ENCODE measurements at regions not wholly inside any gene's neighbourhood (a gene's known extent, or its start where the extent isn't known, plus 50 kb on each side); places are given as distances from the start of the nearest gene placed in this dataset.

DNA sequence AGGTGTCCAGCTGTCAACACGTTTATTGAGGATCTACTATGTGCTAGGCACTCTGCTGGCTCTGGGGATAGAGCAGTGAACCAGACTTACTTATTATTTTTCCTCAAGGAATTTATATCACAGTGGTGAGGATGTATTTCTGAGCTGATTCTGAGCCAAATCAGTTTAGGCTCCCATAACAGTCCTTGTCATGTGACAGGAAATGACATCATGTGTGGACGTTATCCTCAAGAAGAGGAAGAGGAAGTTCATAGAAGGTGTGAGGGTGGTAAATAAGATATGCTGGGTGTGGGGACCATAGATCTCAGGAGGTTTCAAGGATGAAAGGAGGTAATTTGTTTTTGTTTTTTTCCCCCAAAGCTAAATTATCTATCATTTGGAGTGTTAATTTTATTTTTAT lies 873.5 kb upstream of the EEF2KMT start:
- Histone ChIP-seq H2AFZ (ENCODE audit: low read depth, low read length, poor library complexity, severe bottlenecking) (no peak overlapping the region), H3K79me2 (ENCODE audit: insufficient read depth, low read length) (no peaks in the 10 kb centered on the region), H3K36me3 (ENCODE audit: control insufficient read depth in 1 of 2, insufficient read depth in 2 of 2, low read length in 2 of 2) (no peaks in the 10 kb centered on the region), H3K9me3 (ENCODE audit: control insufficient read depth in 1 of 2, insufficient read depth in 1 of 2, low read depth in 1 of 2, low read length in 2 of 2) (peaks cover 12 to 25% of the 10 kb centered on the region in 2 experiments; a peak in 2 of 4 replicates), H3K9ac (ENCODE audit: low read length) (no peak overlapping the region), H4K20me1 (ENCODE audit: insufficient read depth) (no peaks in the 10 kb centered on the region), H3K27me3 (ENCODE audit: insufficient read depth, low read length) (no peaks in the 10 kb centered on the region), H3K4me3 (replicated peaks in 1 of 2; ENCODE audit: low read depth in 1 of 2, low read length in 2 of 2) (no peak overlapping the region), H3K4me1 (ENCODE audit: control insufficient read depth in 1 of 2, insufficient read depth in 2 of 2, low read length in 2 of 2) (no peaks in the 10 kb centered on the region), H3K4me2 (ENCODE audit: low read length) (no peak overlapping the region), H3K27ac (ENCODE audit: low read depth, low read length) (no peak overlapping the region), H3K9me2 (ENCODE audit: insufficient read depth) (no peaks in the 10 kb centered on the region)
- POLR2A ChIA-PET = no interaction called here
- CTCF ChIA-PET = no interaction called here
- RAD21 ChIA-PET (ENCODE audit: low non-redundant PET in 1 of 2, low total read pairs in 2 of 2, uncharacterized antibody in 2 of 2, unreplicated experiment in 2 of 2) = no interaction called here
- no TSS peak for BruUV-seq (replicated peaks)
- intact Hi-C loops (cut with micrococcal nuclease) = no loop called here
- ATAC-seq (no peak), DNase-seq (ENCODE audit: low read depth, low spot score) (no peak)
- TF ChIP-seq CBX3 (IDR thresholded peaks at IDR 0.05; ENCODE audit: low read depth) (no peak), ZFX (IDR thresholded peaks at IDR 0.05) (no peak), POLR2AphosphoS5 (IDR thresholded peaks at IDR 0.05; ENCODE audit: low read depth, low read length) (no peak)
- TF ChIP-seq, protein P1, sequence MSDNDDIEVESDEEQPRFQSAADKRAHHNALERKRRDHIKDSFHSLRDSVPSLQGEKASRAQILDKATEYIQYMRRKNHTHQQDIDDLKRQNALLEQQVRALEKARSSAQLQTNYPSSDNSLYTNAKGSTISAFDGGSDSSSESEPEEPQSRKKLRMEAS (IDR thresholded peaks at IDR 0.05) = no peak

DNA sequence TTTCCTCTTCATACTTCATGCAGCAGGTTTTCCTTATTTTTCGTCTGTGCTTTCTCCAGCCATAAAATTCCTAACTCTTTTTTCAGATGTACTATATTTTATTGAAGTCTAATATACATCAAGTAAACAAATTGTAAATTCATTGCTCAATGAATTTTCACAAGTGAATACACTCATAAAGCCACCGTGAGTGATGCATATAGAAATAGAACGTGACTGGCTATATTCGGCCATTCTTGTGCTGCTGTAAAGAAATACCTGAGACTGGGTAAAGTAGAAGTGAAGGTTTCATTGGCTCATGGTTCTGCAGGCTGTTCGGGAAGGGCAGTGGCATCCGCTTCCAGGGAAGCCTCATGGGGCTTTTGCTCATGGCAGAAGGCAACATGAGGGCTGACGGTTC lies 868.4 kb upstream of the EEF2KMT start:
- CTCF ChIA-PET = no interaction called here
- no peaks in the 10 kb centered on the region for H3K4me1 ChIP-seq (ENCODE audit: control insufficient read depth in 1 of 2, insufficient read depth in 2 of 2, low read length in 2 of 2)
- RAD21 ChIA-PET (ENCODE audit: low non-redundant PET in 1 of 2, low total read pairs in 2 of 2, uncharacterized antibody in 2 of 2, unreplicated experiment in 2 of 2) = no interaction called here
- no peaks in the 10 kb centered on the region for H3K79me2 ChIP-seq (ENCODE audit: insufficient read depth, low read length)
- DNase-seq (ENCODE audit: low read depth, low spot score) (no peak), ATAC-seq (no peak)
- BruUV-seq (replicated peaks) = no TSS peak
- H3K9me2 ChIP-seq (ENCODE audit: insufficient read depth) = no peaks in the 10 kb centered on the region
- H3K4me2 ChIP-seq (ENCODE audit: low read length) = no peak overlapping the region
- intact Hi-C loops (cut with micrococcal nuclease) = no loop called here
- H3K27me3 ChIP-seq (ENCODE audit: insufficient read depth, low read length) = no peaks in the 10 kb centered on the region
- no peak overlapping the region for H3K27ac ChIP-seq (ENCODE audit: low read depth, low read length)
- H3K9ac ChIP-seq (ENCODE audit: low read length) = no peak overlapping the region
- H2AFZ ChIP-seq (ENCODE audit: low read depth, low read length, poor library complexity, severe bottlenecking) = no peak overlapping the region
- no peak overlapping the region for H3K4me3 ChIP-seq (replicated peaks in 1 of 2; ENCODE audit: low read depth in 1 of 2, low read length in 2 of 2)
- TF ChIP-seq JUND (IDR thresholded peaks at IDR 0.05) (no peak), YY1 (IDR thresholded peaks at IDR 0.05; ENCODE audit: extremely low read depth, insufficient replicate concordance, low read depth, low read length) (no peak), SP1 (IDR thresholded peaks at IDR 0.05; ENCODE audit: low read depth) (no peak), ZFX (IDR thresholded peaks at IDR 0.05) (no peak), CBX3 (IDR thresholded peaks at IDR 0.05; ENCODE audit: low read depth) (no peak), SRF (IDR thresholded peaks at IDR 0.05; ENCODE audit: low read depth) (no peak), EZH2phosphoT487 (IDR thresholded peaks at IDR 0.05; ENCODE audit: borderline replicate concordance) (no peak), SIN3A (IDR thresholded peaks at IDR 0.05; ENCODE audit: low read depth) (no peak), RAD21 (IDR thresholded peaks at IDR 0.05; ENCODE audit: low read depth) (no peak), POLR2A (IDR thresholded peaks at IDR 0.05; ENCODE audit: borderline replicate concordance, extremely low read depth, insufficient read depth, insufficient read length) (no peak), EGR1 (IDR thresholded peaks at IDR 0.05; ENCODE audit: low read depth) (no peak)
- TF ChIP-seq, protein P2, sequence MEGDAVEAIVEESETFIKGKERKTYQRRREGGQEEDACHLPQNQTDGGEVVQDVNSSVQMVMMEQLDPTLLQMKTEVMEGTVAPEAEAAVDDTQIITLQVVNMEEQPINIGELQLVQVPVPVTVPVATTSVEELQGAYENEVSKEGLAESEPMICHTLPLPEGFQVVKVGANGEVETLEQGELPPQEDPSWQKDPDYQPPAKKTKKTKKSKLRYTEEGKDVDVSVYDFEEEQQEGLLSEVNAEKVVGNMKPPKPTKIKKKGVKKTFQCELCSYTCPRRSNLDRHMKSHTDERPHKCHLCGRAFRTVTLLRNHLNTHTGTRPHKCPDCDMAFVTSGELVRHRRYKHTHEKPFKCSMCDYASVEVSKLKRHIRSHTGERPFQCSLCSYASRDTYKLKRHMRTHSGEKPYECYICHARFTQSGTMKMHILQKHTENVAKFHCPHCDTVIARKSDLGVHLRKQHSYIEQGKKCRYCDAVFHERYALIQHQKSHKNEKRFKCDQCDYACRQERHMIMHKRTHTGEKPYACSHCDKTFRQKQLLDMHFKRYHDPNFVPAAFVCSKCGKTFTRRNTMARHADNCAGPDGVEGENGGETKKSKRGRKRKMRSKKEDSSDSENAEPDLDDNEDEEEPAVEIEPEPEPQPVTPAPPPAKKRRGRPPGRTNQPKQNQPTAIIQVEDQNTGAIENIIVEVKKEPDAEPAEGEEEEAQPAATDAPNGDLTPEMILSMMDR (IDR thresholded peaks at IDR 0.05 in 2 of 3, conservative IDR thresholded peaks at IDR 0.05 in 1 of 3; ENCODE audit: borderline replicate concordance in 1 of 3, insufficient read depth in 1 of 3, low read depth in 2 of 3, low read length in 2 of 3) = no peak
- TF ChIP-seq, protein P3, sequence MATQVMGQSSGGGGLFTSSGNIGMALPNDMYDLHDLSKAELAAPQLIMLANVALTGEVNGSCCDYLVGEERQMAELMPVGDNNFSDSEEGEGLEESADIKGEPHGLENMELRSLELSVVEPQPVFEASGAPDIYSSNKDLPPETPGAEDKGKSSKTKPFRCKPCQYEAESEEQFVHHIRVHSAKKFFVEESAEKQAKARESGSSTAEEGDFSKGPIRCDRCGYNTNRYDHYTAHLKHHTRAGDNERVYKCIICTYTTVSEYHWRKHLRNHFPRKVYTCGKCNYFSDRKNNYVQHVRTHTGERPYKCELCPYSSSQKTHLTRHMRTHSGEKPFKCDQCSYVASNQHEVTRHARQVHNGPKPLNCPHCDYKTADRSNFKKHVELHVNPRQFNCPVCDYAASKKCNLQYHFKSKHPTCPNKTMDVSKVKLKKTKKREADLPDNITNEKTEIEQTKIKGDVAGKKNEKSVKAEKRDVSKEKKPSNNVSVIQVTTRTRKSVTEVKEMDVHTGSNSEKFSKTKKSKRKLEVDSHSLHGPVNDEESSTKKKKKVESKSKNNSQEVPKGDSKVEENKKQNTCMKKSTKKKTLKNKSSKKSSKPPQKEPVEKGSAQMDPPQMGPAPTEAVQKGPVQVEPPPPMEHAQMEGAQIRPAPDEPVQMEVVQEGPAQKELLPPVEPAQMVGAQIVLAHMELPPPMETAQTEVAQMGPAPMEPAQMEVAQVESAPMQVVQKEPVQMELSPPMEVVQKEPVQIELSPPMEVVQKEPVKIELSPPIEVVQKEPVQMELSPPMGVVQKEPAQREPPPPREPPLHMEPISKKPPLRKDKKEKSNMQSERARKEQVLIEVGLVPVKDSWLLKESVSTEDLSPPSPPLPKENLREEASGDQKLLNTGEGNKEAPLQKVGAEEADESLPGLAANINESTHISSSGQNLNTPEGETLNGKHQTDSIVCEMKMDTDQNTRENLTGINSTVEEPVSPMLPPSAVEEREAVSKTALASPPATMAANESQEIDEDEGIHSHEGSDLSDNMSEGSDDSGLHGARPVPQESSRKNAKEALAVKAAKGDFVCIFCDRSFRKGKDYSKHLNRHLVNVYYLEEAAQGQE (IDR thresholded peaks at IDR 0.05; ENCODE audit: low read depth) = no peak
- POLR2A ChIA-PET = no interaction called here
- H3K9me3 ChIP-seq (ENCODE audit: control insufficient read depth in 1 of 2, insufficient read depth in 1 of 2, low read depth in 1 of 2, low read length in 2 of 2) = peaks cover 3 to 16% of the 10 kb centered on the region in 2 experiments; a peak in 2 of 4 replicates
- no peaks in the 10 kb centered on the region for H4K20me1 ChIP-seq (ENCODE audit: insufficient read depth)
- no peaks in the 10 kb centered on the region for H3K36me3 ChIP-seq (ENCODE audit: control insufficient read depth in 1 of 2, insufficient read depth in 2 of 2, low read length in 2 of 2)
